H9 (cell line): ENCODE measurements at regions not wholly inside any gene's neighbourhood (a gene's known extent, or its start where the extent isn't known, plus 50 kb on each side); places are given as distances from the start of the nearest gene placed in this dataset.

Experiments
- DNase-seq: peaks from one replicate; pipeline ENCODE4 v3.0.0-alpha.2; 2017
- H2AFZ ChIP-seq: one replicate; pipeline ENCODE4 v1.6.1; 2013; ENCODE audit warnings: mild to moderate bottlenecking, low read length, control low read depth, moderate library complexity
- H2AK5ac ChIP-seq: 2 replicates; pipeline ENCODE4 v1.6.1; 2013; ENCODE audit warnings: low read length, control low read depth, mixed read lengths; ENCODE audit not compliant: insufficient read length
- H2BK120ac ChIP-seq: one replicate; pipeline ENCODE4 v1.6.1; 2013; ENCODE audit warnings: low read depth, mild to moderate bottlenecking, low read length, control low read depth, inconsistent platforms; ENCODE audit not compliant: poor library complexity, severe bottlenecking
- H2BK12ac ChIP-seq: 2 replicates; pipeline ENCODE4 v1.6.1; 2013; ENCODE audit warnings: low read length, control low read depth, mixed read lengths, low read depth; ENCODE audit not compliant: insufficient read length
- H2BK15ac ChIP-seq: 2 replicates; pipeline ENCODE4 v1.6.1; 2013; ENCODE audit warnings: low read depth, low read length, control low read depth
- H2BK20ac ChIP-seq: one replicate; pipeline ENCODE4 v1.6.1; 2013; ENCODE audit warnings: low read depth, mild to moderate bottlenecking, low read length, control low read depth, inconsistent platforms; ENCODE audit not compliant: poor library complexity, severe bottlenecking
- H2BK5ac ChIP-seq: 2 replicates; pipeline ENCODE4 v1.6.1; 2013; ENCODE audit warnings: low read length, control low read depth, mixed read lengths; ENCODE audit not compliant: insufficient read length
- H3K14ac ChIP-seq: 2 replicates; pipeline ENCODE4 v1.6.1; 2013; ENCODE audit warnings: low read length, control low read depth; ENCODE audit not compliant: insufficient read depth
- H3K18ac ChIP-seq: 2 replicates; pipeline ENCODE4 v1.6.1; 2013; ENCODE audit warnings: low read depth, mild to moderate bottlenecking, mixed read lengths, low read length, control low read depth; ENCODE audit not compliant: insufficient read length
- H3K23ac ChIP-seq: 2 replicates; pipeline ENCODE4 v1.6.1; 2013; ENCODE audit warnings: low read length, control low read depth, mixed read lengths, low read depth; ENCODE audit not compliant: insufficient read length
- H3K23me2 ChIP-seq: 2 replicates; pipeline ENCODE4 v1.6.1; 2013; ENCODE audit warnings: low read depth, mild to moderate bottlenecking, mixed read lengths, low read length, control low read depth; ENCODE audit not compliant: insufficient read length, poor library complexity, severe bottlenecking
- H3K27ac ChIP-seq: 2 replicates; pipeline ENCODE4 v1.5.1; 2013; ENCODE audit warnings: low read length, control low read depth, mixed read lengths, low read depth; ENCODE audit not compliant: insufficient read length
- H3K27me3 ChIP-seq: 2 replicates; pipeline ENCODE4 v1.6.1; 2013; ENCODE audit warnings: low read length, control low read depth, inconsistent platforms; ENCODE audit not compliant: insufficient read depth
- H3K4ac ChIP-seq: 2 replicates; pipeline ENCODE4 v1.6.1; 2013; ENCODE audit warnings: low read depth, mild to moderate bottlenecking, control low read depth, inconsistent platforms, low read length, moderate library complexity
- H3K4me1 ChIP-seq: 2 replicates; pipeline ENCODE4 v1.6.1; 2013; ENCODE audit warnings: low read length, control low read depth, inconsistent platforms; ENCODE audit not compliant: insufficient read depth
- H3K4me2 ChIP-seq: 2 replicates; pipeline ENCODE4 v1.6.1; 2013; ENCODE audit warnings: low read length, control low read depth, mixed read lengths; ENCODE audit not compliant: insufficient read length, insufficient read depth
- H3K56ac ChIP-seq: 2 replicates; pipeline ENCODE4 v1.6.1; 2013; ENCODE audit warnings: low read depth, mild to moderate bottlenecking, mixed read lengths, low read length, control low read depth; ENCODE audit not compliant: insufficient read length
- H3K79me1 ChIP-seq: 2 replicates; pipeline ENCODE4 v1.6.1; 2013; ENCODE audit warnings: low read depth, mild to moderate bottlenecking, moderate library complexity, low read length, control low read depth, inconsistent platforms; ENCODE audit not compliant: insufficient read depth, poor library complexity, severe bottlenecking
- H3K79me2 ChIP-seq: 2 replicates; pipeline ENCODE4 v1.6.1; 2013; ENCODE audit warnings: low read length, control low read depth, inconsistent platforms; ENCODE audit not compliant: insufficient read depth
- H3K9ac ChIP-seq: 2 replicates; pipeline ENCODE4 v1.6.1; 2013; ENCODE audit warnings: low read length, control low read depth, mixed read lengths; ENCODE audit not compliant: insufficient read length; ENCODE audit errors: extremely low read depth
- H3K9me3 ChIP-seq: one replicate; pipeline ENCODE4 v1.6.1; 2013; ENCODE audit warnings: low read depth, low read length, inconsistent platforms; ENCODE audit not compliant: control insufficient read depth
- H3T11ph ChIP-seq: one replicate; pipeline ENCODE4 v1.6.1; 2013; ENCODE audit warnings: mild to moderate bottlenecking, low read length, control low read depth, inconsistent platforms
- H4K20me1 ChIP-seq: one replicate; pipeline ENCODE4 v1.6.1; 2013; ENCODE audit not compliant: control insufficient read depth, insufficient read length, insufficient read depth
- H4K5ac ChIP-seq: 2 replicates; pipeline ENCODE4 v1.6.1; 2013; ENCODE audit warnings: low read depth, mild to moderate bottlenecking, mixed read lengths, low read length, control low read depth; ENCODE audit not compliant: insufficient read length
- H4K8ac ChIP-seq: replicated peaks from 2 replicates; pipeline ENCODE4 v1.6.1; 2013; ENCODE audit warnings: low read length, control low read depth, mixed read lengths, low read depth; ENCODE audit not compliant: insufficient read length
- H4K91ac ChIP-seq: 2 replicates; pipeline ENCODE4 v1.6.1; 2013; ENCODE audit warnings: low read depth, mild to moderate bottlenecking, moderate library complexity, mixed read lengths, low read length, control low read depth; ENCODE audit not compliant: insufficient read length
- H3K27ac Mint-ChIP-seq, 3 experiments: 2 replicates in 2 of 3; 3 replicates in 1 of 3; pipeline ENCODE4 v1.8.0; 2020 to 2021; ENCODE audit warnings: mixed read lengths in 3 of 3, mild to moderate bottlenecking in 1 of 3, moderate library complexity in 1 of 3
- H3K27me3 Mint-ChIP-seq: 2 replicates; pipeline ENCODE4 v1.8.0; 2021; ENCODE audit warnings: low read depth, mild to moderate bottlenecking, moderate library complexity, mixed read lengths
- H3K36me3 Mint-ChIP-seq, 3 experiments: 2 replicates in 2 of 3; 3 replicates in 1 of 3; pipeline ENCODE4 v1.8.0; 2020 to 2021; ENCODE audit warnings: low read depth in 3 of 3, mixed read lengths in 3 of 3; ENCODE audit not compliant: insufficient read depth in 1 of 3
- H3K4me1 Mint-ChIP-seq, 2 experiments: 2 replicates each; pipeline ENCODE4 v1.8.0; 2020; ENCODE audit warnings: mixed read lengths in 2 of 2
- H3K4me3 Mint-ChIP-seq, 2 experiments: 2 replicates in 1 of 2; 3 replicates in 1 of 2; pipeline ENCODE4 v1.8.0; 2020 to 2021; ENCODE audit warnings: mild to moderate bottlenecking in 2 of 2, mixed read lengths in 2 of 2, moderate library complexity in 1 of 2
- H3K9me3 Mint-ChIP-seq, 2 experiments: 2 replicates in 1 of 2; 3 replicates in 1 of 2; pipeline ENCODE4 v1.8.0; 2020; ENCODE audit warnings: mild to moderate bottlenecking in 2 of 2, mixed read lengths in 2 of 2, moderate library complexity in 1 of 2
- CTCF ChIP-seq: fragments of 200-600 bp; sonication (generic); conservative IDR thresholded peaks from 3 replicates; pipeline ENCODE4 v1.8.0; 2021; ENCODE audit warnings: antibody characterized with exemption, mild to moderate bottlenecking
- WGBS: extraction: QIAGEN DNeasy Blood & Tissue Kit; methylation state at CpG from one replicate; pipeline ENCODE4 v1.1.7; 2013; ENCODE audit warnings: missing lambda C conversion rate, low lambda C conversion rate, mixed read lengths; ENCODE audit not compliant: insufficient read length; ENCODE audit errors: extremely low coverage; 5-methylcytosine and 5-hydroxymethylcytosine counted together

GRCh38 chr5:92064993-92065392 is 681.9 kb upstream of the ARRDC3 start:
- Histone ChIP-seq H2AK5ac (no peak overlapping the region), H3K23ac (no peak overlapping the region), H3K18ac (no peak overlapping the region), H2BK120ac (no peak overlapping the region), H3K9ac (no peak overlapping the region), H2AFZ (no peak overlapping the region), H3K4me2 (no peak overlapping the region), H3K79me2 (no peaks in the 10 kb centered on the region), H3K4me1 (no peaks in the 10 kb centered on the region), H3K23me2 (no peaks in the 10 kb centered on the region), H3K9me3 (peaks cover 12% of the 10 kb centered on the region), H2BK15ac (no peak overlapping the region), H4K20me1 (no peaks in the 10 kb centered on the region), H2BK5ac (no peak overlapping the region), H4K91ac (no peak overlapping the region), H3K79me1 (no peaks in the 10 kb centered on the region), H4K8ac (no peak overlapping the region), H4K5ac (no peak overlapping the region), H3K27me3 (no peaks in the 10 kb centered on the region), H3K4ac (no peak overlapping the region), H3K14ac (no peak overlapping the region), H3T11ph (no peak overlapping the region), H2BK20ac (no peak overlapping the region), H3K27ac (no peak overlapping the region), H2BK12ac (no peak overlapping the region), H3K56ac (no peak overlapping the region)
- peaks cover 11 to 30% (median 28%) of the 10 kb centered on the region in 3 experiments for H3K36me3 Mint-ChIP-seq
- H3K27me3 Mint-ChIP-seq: no peaks in the 10 kb centered on the region
- no CpG with 5 or more reads among the region's 1 CpG for WGBS
- no peak overlapping the region for H3K4me3 Mint-ChIP-seq
- no peak for TF ChIP-seq CTCF
- no peak for DNase-seq
- peaks cover 39% of the 10 kb centered on the region in 2 experiments for H3K9me3 Mint-ChIP-seq
- H3K4me1 Mint-ChIP-seq: no peaks in the 10 kb centered on the region
- no peak overlapping the region for H3K27ac Mint-ChIP-seq
